ENCODE measurements at regions not wholly inside any gene's neighbourhood (a gene's known extent, or its start where the extent isn't known, plus 50 kb on each side); places are given as distances from the start of the nearest gene placed in this dataset.

- POLR2A ChIA-PET, result no interaction called here
- peak overlapping the region; percentile 54 for H2AFZ ChIP-seq (ENCODE audit: low read depth, low read length)
- DNase-seq (ENCODE audit: low read depth, low spot score) (no peak), FAIRE-seq (no peak)
- intact Hi-C loops (cut with micrococcal nuclease) (no loop called here), dilution Hi-C loops (cut with MboI; ENCODE audit: extremely low pct_ligation_motif_present, low sequenced_read_pairs) (no loop called here)
- H3K27me3 ChIP-seq (ENCODE audit: control insufficient read depth in 2 of 2, insufficient read depth in 2 of 2, low read length in 2 of 2), result no peaks in the 10 kb centered on the region
- H4K20me1 ChIP-seq (replicated peaks; ENCODE audit: control insufficient read depth, extremely low read depth, insufficient read depth, low read length), result no peaks in the 10 kb centered on the region
- no peaks in the 10 kb centered on the region for H3K79me2 ChIP-seq (ENCODE audit: control insufficient read depth, insufficient read depth, low read length)
- H3K4me3 ChIP-seq (replicated peaks in 1 of 3; ENCODE audit: insufficient read depth in 1 of 3, low read depth in 1 of 3, low read length in 3 of 3), result peak overlapping the region in 1 of 3 experiments; percentile 31
- no peak overlapping the region for H3K9ac ChIP-seq (replicated peaks; ENCODE audit: extremely low read depth, insufficient read depth, low read length)
- H3K9me3 ChIP-seq (replicated peaks; ENCODE audit: control insufficient read depth, insufficient read depth, low read length), result no peaks in the 10 kb centered on the region
- no peak overlapping the region for H3K4me2 ChIP-seq (ENCODE audit: insufficient read depth, low read length)
- no peaks in the 10 kb centered on the region for H3K9me1 ChIP-seq (replicated peaks; ENCODE audit: control insufficient read depth, extremely low read depth, insufficient read depth, low read length)
- CTCF ChIA-PET, result interaction anchor here (1.2 kb wide), 1 partner anchor 60 kb away, joined by 3 read pairs; no protein-coding TSS in a partner anchor
- no peaks in the 10 kb centered on the region for H3K36me3 ChIP-seq (ENCODE audit: control insufficient read depth in 2 of 2, extremely low read depth in 1 of 2, insufficient read depth in 2 of 2, low read length in 2 of 2)
- TF ChIP-seq POLR2A (IDR thresholded peaks at IDR 0.05; ENCODE audit: low read depth, low read length), result no peak
- no peak for TF ChIP-seq FOS (IDR thresholded peaks at IDR 0.05; ENCODE audit: borderline replicate concordance, insufficient read depth, low read length)
- TF ChIP-seq GATA2 (IDR thresholded peaks at IDR 0.05; ENCODE audit: insufficient read depth, insufficient read length, low read depth, low read length), result no peak
- TF ChIP-seq MYC (IDR thresholded peaks at IDR 0.05; ENCODE audit: low read depth, low read length), result no peak
- TF ChIP-seq CTCF (IDR thresholded peaks at IDR 0.05; ENCODE audit: extremely low read depth in 1 of 2, insufficient read depth in 1 of 2, low read depth in 1 of 2, low read length in 2 of 2), result no peak
- no peak for TF ChIP-seq JUN (IDR thresholded peaks at IDR 0.05; ENCODE audit: borderline replicate concordance, insufficient read depth, insufficient read length, low read depth)
- TF ChIP-seq MAX (IDR thresholded peaks at IDR 0.05; ENCODE audit: insufficient read depth, insufficient read length), result no peak
- TF ChIP-seq POLR2AphosphoS5 (IDR thresholded peaks at IDR 0.05; ENCODE audit: insufficient read depth, low read depth, low read length), result no peak
- TF ChIP-seq EZH2 (IDR thresholded peaks at IDR 0.05; ENCODE audit: borderline replicate concordance, low read depth, low read length, severe bottlenecking), result no peak
- H3K27ac ChIP-seq (ENCODE audit: insufficient read depth, low read depth, low read length), result no peak overlapping the region
- no TSS peak for BruUV-seq (replicated peaks)
- H3K4me1 ChIP-seq (ENCODE audit: control insufficient read depth, extremely low read depth, insufficient read depth, low read length), result no peaks in the 10 kb centered on the region
These were observed 59.2 kb upstream of the ZC4H2 start for GRCh38 chrX:65035446-65035770.

All from endothelial cell of umbilical vein (primary cell).